ENCODE measurements at regions not wholly inside any gene's neighbourhood (a gene's known extent, or its start where the extent isn't known, plus 50 kb on each side); places are given as distances from the start of the nearest gene placed in this dataset.

DNA sequence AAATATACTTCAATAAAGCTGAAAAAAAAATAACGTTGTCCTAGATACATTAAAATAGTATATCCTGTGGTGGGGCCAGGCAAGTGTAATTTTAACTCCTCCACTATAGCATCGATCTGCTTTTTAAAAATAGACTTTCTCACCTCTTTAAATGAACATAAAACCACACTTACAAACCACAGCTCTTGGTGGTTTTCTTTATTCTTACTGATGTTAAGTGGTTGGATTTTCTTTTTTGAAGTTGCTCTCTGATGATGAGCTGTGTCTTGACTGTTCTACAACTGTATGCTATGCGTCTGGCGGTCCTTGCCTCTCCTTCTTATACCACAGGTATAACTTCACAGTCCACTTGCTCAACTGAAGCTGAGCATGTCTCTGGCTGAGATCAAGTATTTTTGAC is 721.5 kb upstream of the KLHL1 start:
- TF ChIP-seq, protein P1, sequence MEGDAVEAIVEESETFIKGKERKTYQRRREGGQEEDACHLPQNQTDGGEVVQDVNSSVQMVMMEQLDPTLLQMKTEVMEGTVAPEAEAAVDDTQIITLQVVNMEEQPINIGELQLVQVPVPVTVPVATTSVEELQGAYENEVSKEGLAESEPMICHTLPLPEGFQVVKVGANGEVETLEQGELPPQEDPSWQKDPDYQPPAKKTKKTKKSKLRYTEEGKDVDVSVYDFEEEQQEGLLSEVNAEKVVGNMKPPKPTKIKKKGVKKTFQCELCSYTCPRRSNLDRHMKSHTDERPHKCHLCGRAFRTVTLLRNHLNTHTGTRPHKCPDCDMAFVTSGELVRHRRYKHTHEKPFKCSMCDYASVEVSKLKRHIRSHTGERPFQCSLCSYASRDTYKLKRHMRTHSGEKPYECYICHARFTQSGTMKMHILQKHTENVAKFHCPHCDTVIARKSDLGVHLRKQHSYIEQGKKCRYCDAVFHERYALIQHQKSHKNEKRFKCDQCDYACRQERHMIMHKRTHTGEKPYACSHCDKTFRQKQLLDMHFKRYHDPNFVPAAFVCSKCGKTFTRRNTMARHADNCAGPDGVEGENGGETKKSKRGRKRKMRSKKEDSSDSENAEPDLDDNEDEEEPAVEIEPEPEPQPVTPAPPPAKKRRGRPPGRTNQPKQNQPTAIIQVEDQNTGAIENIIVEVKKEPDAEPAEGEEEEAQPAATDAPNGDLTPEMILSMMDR (IDR thresholded peaks at IDR 0.05), result no peak
- TF ChIP-seq EP300 (IDR thresholded peaks at IDR 0.05) (no peak), POLR2A (IDR thresholded peaks at IDR 0.05) (no peak)

All from ovary (tissue), 3 donors.